Islet of Langerhans (tissue), 1 donor: ENCODE measurements at regions not wholly inside any gene's neighbourhood (a gene's known extent, or its start where the extent isn't known, plus 50 kb on each side); places are given as distances from the start of the nearest gene placed in this dataset.

Experiments used
- FAIRE-seq: peaks from one replicate; lab custom pipeline; 2011; peaks lifted over from hg19 to GRCh38; lab: Jason Lieb, UNC

GRCh38 chr10:57786331-57786730 lies 481.4 kb downstream of the IPMK start:
- FAIRE-seq, result no peak

- FAIRE-seq, result no peak
These were observed 482.1 kb downstream of the IPMK start for GRCh38 chr10:57785546-57785945.

GRCh38 chr10:57785068-57785467 lies 482.6 kb downstream of the IPMK start:
- FAIRE-seq, result no peak

GRCh38 chr10:57776688-57777432 lies 490.8 kb downstream of the IPMK start:
- FAIRE-seq, result no peak

- FAIRE-seq, result no peak
These were observed 492.4 kb downstream of the IPMK start for GRCh38 chr10:57775250-57775649.

- FAIRE-seq, result no peak
These were observed 498.4 kb downstream of the IPMK start for GRCh38 chr10:57769298-57769697.

- no peak for FAIRE-seq
These were observed 507.9 kb downstream of the IPMK start for GRCh38 chr10:57759777-57760176.

- no peak for FAIRE-seq
These were observed 512.9 kb downstream of the IPMK start for GRCh38 chr10:57754803-57755202.

GRCh38 chr10:57743711-57744110 lies 524.0 kb downstream of the IPMK start:
- no peak for FAIRE-seq

- no peak for FAIRE-seq
These were observed 525.9 kb downstream of the IPMK start for GRCh38 chr10:57741751-57742150.

- no peak for FAIRE-seq
These were observed 544.4 kb downstream of the IPMK start for GRCh38 chr10:57723305-57723704.

- FAIRE-seq, result no peak
These were observed 550.8 kb downstream of the IPMK start for GRCh38 chr10:57716884-57717283.

GRCh38 chr10:57715233-57715632 lies 552.5 kb downstream of the IPMK start:
- no peak for FAIRE-seq

- FAIRE-seq, result no peak
These were observed 560.4 kb downstream of the IPMK start for GRCh38 chr10:57707300-57707658.

- no peak for FAIRE-seq
These were observed 561.0 kb downstream of the IPMK start for GRCh38 chr10:57706576-57707299.

- no peak for FAIRE-seq
These were observed 561.7 kb downstream of the IPMK start for GRCh38 chr10:57706016-57706415.

- no peak for FAIRE-seq
These were observed 567.8 kb downstream of the IPMK start for GRCh38 chr10:57699944-57700343.

GRCh38 chr10:57696641-57697040 lies 571.1 kb downstream of the IPMK start:
- no peak for FAIRE-seq

- no peak for FAIRE-seq
These were observed 572.6 kb downstream of the IPMK start for GRCh38 chr10:57694956-57695608.

- FAIRE-seq, result no peak
These were observed 575.3 kb downstream of the IPMK start for GRCh38 chr10:57692255-57692980.

GRCh38 chr10:57689596-57690297 lies 577.9 kb downstream of the IPMK start:
- peak; percentile 5 for FAIRE-seq

GRCh38 chr10:57679916-57680315 lies 587.8 kb downstream of the IPMK start:
- no peak for FAIRE-seq
